WTC11 (cell line): ENCODE measurements at regions not wholly inside any gene's neighbourhood (a gene's known extent, or its start where the extent isn't known, plus 50 kb on each side); places are given as distances from the start of the nearest gene placed in this dataset.

ENCODE experiments used
- ATF3 ChIP-seq: sonication (generic); formaldehyde crosslinking; conservative IDR thresholded peaks from 2 replicates; pipeline ENCODE4 v1.8.1; 2022; ENCODE audit warnings: mild to moderate bottlenecking, missing genetic modification reagents
- CTCF ChIP-seq: fragments of 200-600 bp; IDR thresholded peaks from 2 replicates; pipeline ENCODE4 v1.8.0; 2022; ENCODE audit warnings: antibody characterized with exemption
- ESRRA ChIP-seq: sonication (generic); formaldehyde crosslinking; IDR thresholded peaks from 2 replicates; pipeline ENCODE4 v1.8.1; 2022; ENCODE audit warnings: mild to moderate bottlenecking, missing genetic modification reagents, borderline replicate concordance
- IRF2 ChIP-seq: sonication (generic); formaldehyde crosslinking; IDR thresholded peaks from 2 replicates; pipeline ENCODE4 v1.8.0; 2022; ENCODE audit warnings: low read depth, missing genetic modification reagents, borderline replicate concordance
- JUN ChIP-seq: sonication (generic); formaldehyde crosslinking; IDR thresholded peaks from 2 replicates; pipeline ENCODE4 v1.8.0; 2023; ENCODE audit warnings: mild to moderate bottlenecking, missing genetic modification reagents
- NFYB ChIP-seq: sonication (generic); formaldehyde crosslinking; conservative IDR thresholded peaks from 2 replicates; pipeline ENCODE4 v1.8.0; 2022; ENCODE audit warnings: low read depth, missing genetic modification reagents
- NR2C2 ChIP-seq: sonication (generic); formaldehyde crosslinking; IDR thresholded peaks from 2 replicates; pipeline ENCODE4 v1.8.0; 2022; ENCODE audit warnings: mild to moderate bottlenecking, missing genetic modification reagents
- NR3C1 ChIP-seq: sonication (generic); formaldehyde crosslinking; conservative IDR thresholded peaks from 2 replicates; pipeline ENCODE4 v1.8.1; 2023; ENCODE audit warnings: low read depth, mild to moderate bottlenecking, missing genetic modification reagents
- PRDM15 ChIP-seq: sonication (generic); formaldehyde crosslinking; IDR thresholded peaks from 2 replicates; pipeline ENCODE4 v1.8.0; 2022; ENCODE audit warnings: missing genetic modification reagents
- RELA ChIP-seq: sonication (generic); formaldehyde crosslinking; IDR thresholded peaks from 2 replicates; pipeline ENCODE4 v1.8.1; 2022; ENCODE audit warnings: missing genetic modification reagents, mild to moderate bottlenecking, borderline replicate concordance
- ZNF416 ChIP-seq: fragments of 250-450 bp; sonication (Bioruptor Pico); IDR thresholded peaks from 2 replicates; pipeline ENCODE4 v1.9.0; 2021; ENCODE audit warnings: mild to moderate bottlenecking, inconsistent platforms

GRCh38 chr2:234278556-234279255, 218.2 kb downstream of the ARL4C start:
- TF ChIP-seq ESRRA (CRISPR knock-in tag) (no peak), NR3C1 (CRISPR knock-in tag) (no peak), IRF2 (CRISPR knock-in tag) (no peak), ATF3 (CRISPR knock-in tag) (no peak), CTCF (no peak), ZNF416 (CRISPR knock-in tag) (no peak), NFYB (CRISPR knock-in tag) (no peak), JUN (CRISPR knock-in tag) (no peak), NR2C2 (CRISPR knock-in tag) (no peak), RELA (no peak), PRDM15 (CRISPR knock-in tag) (no peak)
